HG03280 (cell line): ENCODE measurements at regions not wholly inside any gene's neighbourhood (a gene's known extent, or its start where the extent isn't known, plus 50 kb on each side); places are given as distances from the start of the nearest gene placed in this dataset.
"Not testable (repeated sequence)": the region's sequence is repeated elsewhere in the genome, so short reads cannot be mapped to it uniquely, and the experiment has no call there.

Experiments
- ATAC-seq: cut with Tn5 transposase; IDR thresholded peaks from one replicate; pipeline ENCODE4 v1.9.1; 2021; ENCODE audit warnings: mild to moderate bottlenecking, moderate library complexity; ENCODE audit not compliant: unreplicated experiment

DNA sequence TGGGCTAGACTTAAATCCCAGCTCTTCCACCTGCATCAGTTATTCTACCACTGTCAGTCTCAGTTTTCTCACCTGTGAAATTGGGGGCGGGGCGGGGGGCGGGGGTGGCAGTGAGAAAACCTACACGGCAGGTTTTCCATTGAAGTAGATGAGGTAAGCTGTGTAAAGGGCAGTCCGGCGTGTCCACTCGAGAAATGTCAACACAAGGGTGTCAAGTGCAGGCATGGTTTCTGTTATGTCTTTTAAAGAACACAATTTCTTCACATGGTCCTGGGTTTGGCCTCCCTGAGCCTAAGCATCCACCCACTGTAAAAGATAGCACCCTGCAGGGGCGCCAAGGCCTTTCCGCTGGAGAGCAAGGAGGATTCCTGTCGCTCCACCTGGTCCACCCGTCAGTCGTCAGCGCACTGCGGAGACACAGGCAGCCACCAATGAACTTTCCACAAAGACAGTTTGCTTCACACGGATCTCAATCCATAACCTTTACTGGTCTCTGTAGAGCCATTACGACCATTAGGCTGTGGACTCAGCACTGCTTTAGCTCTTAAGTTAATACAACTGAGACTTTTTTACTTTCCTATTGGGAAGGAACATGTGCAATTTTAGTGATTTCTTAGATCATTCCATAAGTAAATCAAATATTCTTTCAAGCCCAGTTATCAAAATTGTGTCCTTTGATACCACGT is 99.5 kb upstream of the FOXB1 start:
- ATAC-seq: no peak

DNA sequence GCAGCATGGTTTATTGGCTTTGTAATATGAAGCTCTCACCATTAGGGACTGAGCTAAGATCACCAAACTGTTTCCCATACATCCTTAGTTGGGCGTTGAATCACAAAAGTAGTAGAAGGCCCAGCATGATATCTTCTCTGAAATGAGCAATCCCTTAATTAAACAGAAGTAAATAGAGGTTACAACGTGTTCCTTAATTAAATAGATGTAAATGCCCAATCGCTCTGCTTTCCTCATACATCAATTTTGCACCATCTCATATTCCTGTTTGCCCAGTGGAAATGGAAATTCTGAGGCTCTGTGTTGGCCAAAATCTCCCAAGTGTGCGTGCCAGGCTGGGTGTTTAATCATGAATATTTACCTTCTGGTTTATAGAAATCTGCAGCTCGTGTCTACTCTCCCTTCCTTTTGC is 107.4 kb upstream of the FOXB1 start:
- no peak for ATAC-seq

DNA sequence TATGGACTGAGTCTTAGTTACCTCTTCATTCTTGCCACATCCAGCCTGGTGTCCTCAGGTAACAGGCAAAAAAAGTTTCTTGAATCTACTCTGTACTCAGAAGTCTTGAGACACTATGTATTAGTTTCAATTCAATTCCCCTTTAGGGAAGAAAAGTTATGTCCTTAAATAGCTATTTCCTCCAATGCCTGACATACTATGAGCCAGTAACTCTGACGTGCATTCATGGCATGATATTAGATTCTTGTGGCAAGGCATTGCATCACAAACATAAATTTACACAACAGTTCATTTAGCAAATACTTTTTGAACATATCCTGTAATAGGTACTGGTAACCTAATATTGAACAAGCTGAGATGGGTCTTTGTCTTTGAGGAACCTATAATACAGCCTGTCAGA is 109.3 kb upstream of the FOXB1 start:
- no peak for ATAC-seq

DNA sequence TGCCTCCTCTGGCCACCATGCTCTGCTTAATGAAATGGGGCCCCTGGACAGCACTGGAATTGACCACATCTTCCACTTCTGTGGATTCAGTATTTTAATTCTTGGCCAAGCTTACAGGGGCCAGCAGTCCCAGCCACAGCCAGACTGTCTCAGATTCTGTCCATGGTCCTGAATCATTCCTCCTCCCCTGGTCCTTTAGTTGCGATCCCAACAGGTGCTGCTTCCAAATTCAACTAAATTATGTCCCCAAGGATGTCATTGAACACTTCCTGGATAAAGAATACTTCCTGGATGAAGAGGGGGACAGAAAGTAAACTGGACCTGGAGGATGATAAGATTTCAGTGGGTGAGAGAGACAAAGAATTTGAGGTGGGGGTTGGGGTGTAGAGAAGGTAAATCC is 111.1 kb upstream of the FOXB1 start:
- no peak for ATAC-seq

DNA sequence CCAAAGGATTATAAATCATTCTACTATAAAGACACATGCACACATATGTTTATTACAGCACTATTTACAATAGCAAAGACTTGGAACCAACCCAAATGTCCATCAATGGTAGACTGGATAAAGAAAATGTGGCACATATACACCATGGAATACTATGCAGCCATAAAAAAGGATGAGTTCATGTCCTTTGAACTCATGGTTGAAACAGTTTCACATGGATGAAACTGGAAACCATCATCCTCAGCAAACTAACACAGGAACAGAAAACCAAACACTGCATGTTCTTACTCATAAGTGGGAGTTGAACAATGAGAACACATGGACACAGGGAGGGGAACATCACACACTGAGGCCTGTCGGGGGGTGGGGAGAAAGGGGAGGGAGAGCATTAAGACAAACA is 116.2 kb upstream of the FOXB1 start:
- not testable (repeated sequence) for ATAC-seq

DNA sequence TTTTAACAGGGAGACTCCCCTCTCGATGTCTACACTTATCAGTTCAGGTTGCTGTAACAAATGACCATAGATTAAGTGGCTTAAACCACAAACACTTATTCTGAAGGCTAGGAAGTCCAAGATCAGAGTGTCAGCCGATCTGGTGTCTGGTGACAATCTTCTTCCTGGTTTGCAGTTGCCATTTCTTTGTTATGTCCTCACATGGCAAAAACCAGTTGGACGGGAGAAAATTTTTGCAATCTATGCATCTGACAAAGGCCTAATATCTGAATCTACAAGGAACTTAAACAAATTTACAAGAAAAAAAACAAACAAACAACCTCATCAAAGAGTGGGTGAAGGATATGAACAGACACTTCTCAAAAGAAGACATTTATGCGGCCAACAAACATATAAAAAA is 116.9 kb upstream of the FOXB1 start:
- no peak for ATAC-seq

DNA sequence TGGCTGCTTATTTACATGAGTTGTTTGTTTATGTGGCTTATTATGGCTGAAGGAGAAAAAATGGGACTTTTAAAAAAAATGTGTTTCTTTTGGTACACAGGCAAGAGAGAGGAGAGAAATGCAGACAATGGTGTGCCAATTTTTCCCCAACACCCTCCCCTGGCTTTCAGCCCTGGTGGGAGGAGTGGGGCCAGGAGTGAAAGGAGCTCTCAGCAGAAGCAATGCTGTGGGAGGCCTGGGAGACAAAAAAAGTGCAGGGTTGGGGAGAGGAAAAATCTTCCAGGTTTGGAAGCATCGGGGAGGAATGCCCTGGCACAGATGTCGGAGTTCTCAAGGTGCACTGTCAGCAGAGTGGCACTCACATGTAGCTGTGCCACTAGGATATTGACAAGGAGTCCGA is 117.7 kb upstream of the FOXB1 start:
- ATAC-seq: no peak

DNA sequence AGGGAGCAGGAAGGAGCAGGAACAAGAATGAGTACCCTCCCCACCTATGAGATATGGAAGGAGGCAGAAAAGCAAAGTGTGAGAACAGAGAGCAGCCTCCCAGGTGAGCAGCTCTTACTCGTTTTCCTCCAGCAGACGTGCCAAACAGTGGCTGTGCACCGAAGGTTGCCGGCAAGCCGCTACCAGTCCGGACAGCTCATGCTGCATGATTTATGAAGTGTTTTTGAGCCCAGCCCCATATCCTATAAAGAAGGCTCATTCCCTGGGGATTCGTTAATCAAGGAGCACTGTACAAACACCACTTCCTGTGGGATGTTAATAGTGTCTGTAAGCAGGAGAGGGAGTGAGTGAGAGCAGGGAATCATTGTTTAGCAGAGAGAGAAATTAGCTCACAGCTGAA is 118.3 kb upstream of the FOXB1 start:
- ATAC-seq: no peak

DNA sequence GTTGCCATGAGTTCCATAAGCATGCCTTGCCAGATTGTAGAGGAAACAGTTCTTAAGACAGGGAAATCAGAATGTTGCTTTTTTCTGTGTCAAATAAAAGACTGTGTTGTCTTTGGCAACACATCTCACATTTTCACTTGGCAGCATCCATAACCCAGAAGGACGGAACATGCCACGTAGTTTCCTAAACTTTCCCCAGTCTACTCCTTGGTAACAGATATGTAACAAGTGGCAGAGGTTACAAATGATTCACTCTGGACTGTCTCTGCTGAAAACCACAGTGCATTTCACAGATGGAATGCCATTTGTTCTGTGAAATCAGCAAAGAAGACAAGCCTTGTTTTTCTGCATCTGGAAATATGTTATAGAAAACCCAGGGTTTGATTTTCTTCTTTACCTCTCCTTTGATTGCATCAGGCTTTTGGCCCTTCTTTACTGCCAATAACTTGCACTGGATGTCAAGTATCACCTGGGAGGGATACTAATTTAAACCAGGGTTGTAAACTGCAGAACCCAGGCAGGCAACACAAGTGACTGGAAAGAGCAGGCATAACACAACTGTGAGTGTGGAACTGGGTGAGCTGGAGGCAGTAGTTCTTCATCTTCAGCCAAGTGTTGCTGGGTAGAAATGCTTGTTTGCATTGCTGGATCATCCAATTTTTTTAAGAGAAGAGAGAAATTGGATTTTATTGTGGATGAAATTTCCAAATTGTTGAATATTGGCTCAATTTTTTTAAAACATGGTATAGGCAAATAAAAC is 124.4 kb upstream of the FOXB1 start:
- ATAC-seq: no peak

DNA sequence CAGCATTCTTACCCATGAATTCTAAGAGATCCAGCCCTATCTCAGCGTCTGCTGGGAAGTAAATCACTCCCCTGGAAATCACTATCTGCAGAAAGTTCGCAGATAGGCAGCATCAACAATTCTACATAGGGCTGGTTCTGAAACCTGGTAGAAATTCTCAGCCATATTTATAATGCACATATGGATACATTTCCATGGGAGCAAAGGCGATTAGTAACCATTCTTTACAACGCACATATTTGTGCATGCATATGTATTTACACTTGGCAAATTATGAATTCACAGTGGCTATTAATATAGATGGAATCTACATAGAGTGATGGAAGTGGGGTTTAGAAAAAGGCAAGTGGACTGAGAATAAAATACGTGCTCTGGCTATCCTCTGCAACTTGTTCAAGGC is 128.0 kb upstream of the FOXB1 start:
- no peak for ATAC-seq

DNA sequence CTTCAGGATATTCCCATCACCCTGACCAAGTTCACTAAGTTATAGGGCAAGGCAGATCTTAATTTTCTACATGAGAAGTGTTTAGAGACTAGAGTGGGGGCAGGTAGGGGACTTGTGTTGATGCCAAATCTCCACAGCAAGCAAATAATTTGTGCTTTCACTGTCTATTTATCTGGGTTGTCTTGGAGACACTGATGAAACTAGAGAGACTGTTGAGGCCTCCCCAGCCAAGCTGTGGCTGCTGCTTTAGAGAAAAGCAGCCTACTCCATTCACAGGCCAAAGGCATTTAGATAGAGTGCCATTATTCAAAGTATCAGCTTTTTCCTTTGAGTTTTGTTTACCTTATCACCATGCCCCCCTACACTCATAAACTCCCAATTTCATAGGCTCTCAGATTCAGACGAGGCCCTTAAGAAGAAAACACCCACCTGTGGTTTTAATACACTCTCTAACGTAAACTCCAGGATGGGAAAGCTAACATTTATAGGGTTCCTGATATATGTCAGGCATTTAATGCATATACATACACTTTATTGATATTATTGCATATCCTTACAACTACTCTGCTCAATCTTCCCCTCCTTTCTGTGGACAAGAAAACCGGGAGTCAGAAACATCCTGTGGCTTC is 130.4 kb upstream of the FOXB1 start:
- no peak for ATAC-seq

DNA sequence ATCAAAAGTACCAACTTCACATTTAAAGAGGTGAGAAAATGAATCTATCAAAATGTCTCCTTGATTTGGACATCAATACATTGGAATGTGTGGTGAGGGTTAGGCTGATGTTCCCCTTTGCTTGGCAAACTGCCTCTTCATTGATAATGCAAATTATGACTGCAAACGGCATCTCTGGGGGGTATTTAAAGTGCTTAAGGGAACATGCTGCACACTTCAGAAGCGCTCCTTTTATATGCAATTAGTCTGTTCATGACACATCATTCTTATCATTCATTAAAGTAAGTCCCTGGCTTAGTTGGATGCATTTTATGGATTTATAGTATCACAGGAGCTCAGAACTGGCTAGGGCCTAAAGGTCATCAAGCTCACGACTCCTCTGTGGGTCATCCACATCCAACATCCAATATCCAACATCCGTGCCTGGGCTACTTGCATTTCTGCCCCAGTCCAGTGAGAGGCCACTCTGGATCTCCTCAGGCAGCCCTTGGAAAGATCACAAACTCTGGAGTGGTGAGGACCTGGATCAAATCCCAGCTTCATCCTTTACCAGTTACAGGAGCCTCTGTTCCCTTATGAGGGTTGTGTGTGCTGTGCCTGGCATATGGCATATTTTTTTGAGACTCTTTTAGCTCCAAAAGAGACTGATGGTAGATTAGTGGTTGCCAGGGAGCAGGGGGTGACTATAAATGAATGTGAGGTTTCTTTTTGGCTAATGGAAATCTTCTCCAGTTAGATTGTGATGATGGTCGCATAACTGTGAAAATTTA is 136.8 kb upstream of the FOXB1 start:
- ATAC-seq: no peak

DNA sequence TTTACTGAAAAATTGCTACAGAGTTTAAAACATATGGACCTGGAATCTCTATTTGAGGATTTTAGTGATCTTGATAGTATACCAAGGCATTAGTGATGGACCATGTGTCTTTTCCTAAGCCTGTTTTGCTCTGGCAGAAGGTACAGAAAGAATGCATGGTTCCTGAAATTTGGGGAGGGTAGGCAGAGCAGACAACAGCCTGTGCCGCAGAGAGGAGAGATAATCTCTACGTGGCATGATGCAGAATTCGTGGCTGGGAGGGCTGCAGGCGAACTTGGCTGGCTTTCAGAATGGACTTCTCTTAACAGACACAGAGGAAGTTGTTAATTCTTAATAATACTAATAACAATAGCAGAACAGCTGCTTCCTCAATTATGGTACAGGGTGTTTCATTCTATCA is 137.5 kb upstream of the FOXB1 start:
- ATAC-seq: no peak

DNA sequence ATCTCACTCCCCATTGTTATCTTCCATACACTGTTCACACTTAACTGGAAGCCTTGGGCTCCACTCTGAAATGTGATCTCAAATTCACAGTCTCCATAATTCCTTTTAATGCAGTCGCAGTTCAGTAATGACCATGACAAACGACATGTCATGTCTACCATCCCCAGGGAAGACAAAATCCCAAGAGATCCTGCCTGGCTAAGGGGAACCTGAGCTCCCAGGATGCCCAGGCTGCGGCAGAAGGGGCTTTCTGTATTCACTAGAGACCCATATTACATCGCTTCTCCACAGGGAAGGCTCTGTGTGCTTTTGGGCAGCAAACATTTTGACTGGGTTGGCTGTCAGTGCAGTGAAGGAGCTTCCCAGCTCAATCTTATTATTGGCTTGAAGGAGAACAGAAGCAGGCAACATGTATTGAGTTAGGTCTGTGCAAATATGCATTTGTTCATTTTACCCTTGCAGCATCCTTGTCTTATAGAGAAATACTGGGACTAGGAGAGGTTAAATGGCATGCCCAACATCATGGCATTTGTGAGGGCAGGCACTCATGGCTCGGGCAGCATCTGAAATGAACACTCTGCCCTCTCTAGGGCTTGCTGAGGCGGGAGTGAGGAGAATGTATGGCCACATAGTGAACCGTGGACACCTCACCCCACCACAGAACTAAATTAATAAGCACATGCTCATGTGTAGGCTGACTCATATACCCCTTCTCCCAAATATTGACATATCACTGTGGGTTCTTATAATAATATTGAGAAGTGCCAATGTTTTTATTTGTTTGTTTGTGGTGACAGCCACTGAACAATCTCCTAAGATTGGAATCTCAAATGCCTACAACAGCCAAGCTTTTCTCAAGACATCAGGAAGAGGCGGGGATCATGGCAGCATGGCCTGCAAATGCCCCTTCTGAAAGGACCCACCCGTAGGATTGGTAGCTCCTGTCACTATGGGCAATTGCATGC is 141.6 kb upstream of the FOXB1 start:
- no peak for ATAC-seq

DNA sequence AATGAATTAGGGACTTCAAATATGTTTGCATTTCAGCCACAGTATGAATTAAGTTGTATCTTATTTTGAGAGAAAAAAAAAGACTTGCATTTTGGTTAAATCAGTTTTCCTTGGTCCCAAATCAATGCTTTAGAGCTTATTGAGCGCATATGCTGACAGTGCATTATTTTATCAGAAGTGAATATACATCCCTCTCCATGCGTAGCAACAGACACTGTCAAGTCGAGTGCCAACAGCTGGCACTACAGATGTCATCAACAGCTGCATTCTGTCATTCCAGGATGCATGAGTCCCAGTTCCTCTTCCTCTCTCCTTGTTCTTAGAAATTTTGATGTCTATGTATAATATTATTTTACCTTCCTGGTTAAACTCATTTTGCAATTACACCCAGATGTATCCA is 156.1 kb upstream of the FOXB1 start:
- no peak for ATAC-seq

DNA sequence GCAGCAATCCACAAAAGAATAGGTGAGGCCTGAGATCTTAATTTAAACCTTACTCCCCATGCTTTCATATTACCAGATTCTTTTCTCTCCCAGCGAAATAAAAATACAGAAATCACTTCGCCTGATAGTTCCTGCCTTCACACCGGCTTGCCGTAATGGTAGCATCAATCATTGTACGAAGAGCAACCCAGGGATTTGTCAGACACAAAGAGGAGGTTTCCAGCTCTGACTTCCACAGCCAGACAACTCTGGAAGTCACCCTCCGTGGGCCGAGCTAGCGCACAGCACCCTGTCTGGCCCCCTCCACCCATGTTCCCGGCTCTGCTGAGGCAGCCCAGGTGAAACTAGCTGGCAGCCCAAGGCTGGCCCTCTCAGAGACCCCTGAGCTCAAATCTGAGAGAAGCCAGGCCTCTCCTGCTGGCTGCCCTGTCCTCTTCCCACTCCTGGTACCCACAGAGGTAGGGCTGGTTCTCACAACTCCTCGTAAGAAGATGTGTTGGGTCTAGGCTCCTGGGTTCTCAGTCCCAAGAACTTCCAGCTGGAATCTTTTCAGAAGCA is 156.9 kb upstream of the BNIP2 start:
- no peak for ATAC-seq

DNA sequence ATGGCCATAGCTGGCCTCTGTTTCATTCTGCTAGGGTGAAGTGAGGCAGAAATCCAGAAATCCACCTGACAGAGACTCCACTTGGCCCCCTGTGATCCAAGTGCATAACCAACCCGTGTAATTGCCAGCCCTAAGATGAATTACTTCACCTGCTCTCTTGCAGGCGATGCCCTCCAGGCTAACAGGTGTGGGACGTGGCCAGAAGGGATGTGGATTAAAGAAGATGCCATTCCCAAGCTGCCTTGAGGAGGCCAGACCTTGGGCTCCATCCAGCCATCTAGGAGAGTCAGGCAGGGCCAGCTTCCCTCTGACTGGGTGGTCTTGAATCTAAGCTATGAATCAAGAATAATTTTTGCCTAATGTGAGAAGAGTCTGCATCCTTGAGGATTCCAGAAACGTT is 154.5 kb upstream of the BNIP2 start:
- no peak for ATAC-seq

DNA sequence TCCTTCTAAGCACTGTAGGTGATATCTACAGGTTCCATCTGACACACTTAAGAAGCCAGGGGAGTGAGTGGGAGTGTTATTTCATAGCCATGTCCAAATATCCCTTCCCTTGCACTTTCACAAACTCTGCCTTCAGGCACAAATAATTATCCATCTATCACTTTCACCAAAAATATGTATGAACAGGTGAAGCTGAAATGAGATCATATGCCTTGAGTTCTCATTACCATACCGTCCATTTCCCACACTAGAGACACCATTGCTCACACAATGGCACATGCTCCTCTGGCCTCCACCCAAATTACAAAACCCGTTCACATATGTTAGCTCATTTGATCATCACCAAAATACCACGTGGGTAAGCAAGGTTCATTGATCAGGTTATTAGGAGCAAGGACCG is 151.9 kb upstream of the BNIP2 start:
- ATAC-seq: no peak

DNA sequence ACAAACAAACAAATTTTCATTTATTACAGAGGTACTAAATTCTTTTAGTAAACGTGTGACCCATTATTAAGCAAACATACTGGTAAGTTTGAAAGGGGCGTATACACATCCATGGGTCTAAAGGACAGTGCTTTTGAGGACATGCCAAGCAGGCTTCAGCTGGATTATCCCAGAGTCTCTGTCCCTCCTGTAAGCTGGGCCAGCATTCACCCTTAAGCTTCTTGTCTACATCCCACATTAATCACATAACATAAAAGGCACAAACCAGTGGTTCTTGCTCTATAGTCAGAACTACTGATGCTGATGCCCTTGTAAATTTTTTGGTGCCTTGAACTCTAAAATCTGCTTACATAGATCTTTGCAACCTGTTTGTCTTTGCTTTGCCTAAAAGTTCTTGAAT is 150.8 kb upstream of the BNIP2 start:
- ATAC-seq: no peak

DNA sequence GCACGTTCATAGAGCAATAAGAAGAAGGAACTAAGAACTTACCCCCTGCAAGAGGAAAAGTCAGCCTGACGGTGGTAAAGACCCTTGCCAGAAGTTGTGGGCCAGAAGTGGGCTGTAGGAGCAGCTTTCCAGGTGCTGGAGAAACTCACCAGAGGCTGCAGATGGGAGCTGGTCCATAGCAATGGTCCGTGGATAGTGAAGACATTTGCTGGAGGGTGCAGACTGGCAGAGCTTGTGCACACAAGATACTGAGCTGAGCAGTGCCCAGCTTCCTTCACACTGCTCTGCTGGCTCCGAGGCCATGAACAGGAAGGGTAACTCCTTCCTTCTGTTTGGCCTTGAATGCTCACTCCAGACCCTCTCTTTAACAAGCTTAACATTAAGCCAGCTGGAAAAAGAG is 149.8 kb upstream of the BNIP2 start:
- ATAC-seq: no peak
